Stomach (tissue), 8 donors: ENCODE measurements at regions not wholly inside any gene's neighbourhood (a gene's known extent, or its start where the extent isn't known, plus 50 kb on each side); places are given as distances from the start of the nearest gene placed in this dataset.

Experiments used
- DNase-seq, 2 donors: peaks; one replicate each; pipeline versions ENCODE4 v3.0.0 to v3.0.0-alpha.2; 2013 to 2019
- H3K27ac ChIP-seq, 5 donors: fragments of 200-600 bp in 4 of 5; sonication (generic) in 4 of 5; one replicate each; pipeline ENCODE4 v1.5.1; 2013 to 2019; ENCODE audit warnings: mild to moderate bottlenecking in 1 of 5, moderate library complexity in 1 of 5
- H3K27me3 ChIP-seq, 3 donors: fragments of 200-600 bp; sonication (generic); one replicate each; pipeline ENCODE4 v1.5.1; 2017 to 2019; ENCODE audit warnings: mixed run types in 1 of 3
- H3K36me3 ChIP-seq, 4 donors: fragments of 200-600 bp; sonication (generic); 1 replicate in 3 of 4; 2 replicates in 1 of 4; pipeline ENCODE4 v1.5.1; 2016 to 2019
- H3K4me1 ChIP-seq, 4 donors: fragments of 200-600 bp; sonication (generic); one replicate each; pipeline ENCODE4 v1.5.1; 2016 to 2019
- H3K4me3 ChIP-seq, 4 donors: fragments of 200-600 bp; sonication (generic) in 3 of 4; one replicate each; pipeline ENCODE4 v1.5.1; 2016 to 2019; ENCODE audit warnings: mild to moderate bottlenecking in 1 of 4
- H3K9me3 ChIP-seq, 4 donors: fragments of 200-600 bp; sonication (generic); one replicate each; pipeline ENCODE4 v1.5.1; 2016 to 2019
- EP300 ChIP-seq: sonication (generic); formaldehyde crosslinking; IDR thresholded peaks from one replicate; pipeline ENCODE4 v1.6.1; 2017; ENCODE audit warnings: antibody characterized with exemption
- POLR2A ChIP-seq, 4 donors: fragments of 450-650 bp; IDR thresholded peaks; one replicate each; pipeline ENCODE4 v1.6.1; 2016; ENCODE audit warnings: antibody characterized with exemption in 4 of 4, control low read depth in 2 of 4, mild to moderate bottlenecking in 1 of 4, moderate library complexity in 1 of 4
- POLR2AphosphoS5 ChIP-seq, 3 donors: sonication (generic); formaldehyde crosslinking; IDR thresholded peaks; one replicate each; pipeline ENCODE4 v1.6.1; 2016; ENCODE audit warnings: antibody characterized with exemption in 3 of 3
- WGBS, 5 donors: extraction: QIAGEN DNeasy Blood & Tissue Kit in 3 of 5; methylation state at CpG; one replicate each; pipeline versions ENCODE4 v1.1.5 to v1.1.7; 2013 to 2018; 5-methylcytosine and 5-hydroxymethylcytosine counted together
- intact Hi-C: fragments of 100-400 bp; cut with DNase I; formaldehyde crosslinking; loops from one replicate; pipeline ENCODE4 v1.15.1; 2023; ENCODE audit warnings: low total_unique reads
- TF ChIP-seq, protein P1 (sequence below), 7 experiments: fragments of 450-650 bp in 4 of 7; fragments of 200-600 bp in 3 of 7; sonication (generic) in 3 of 7; IDR thresholded peaks; one replicate each; pipeline ENCODE4 v1.5.1; 2016 to 2019; ENCODE audit warnings: antibody characterized with exemption in 7 of 7, control low read depth in 2 of 7, mild to moderate bottlenecking in 1 of 7
- donor health status: healthy with polysubstance abuse.
- donor health status: Bipolar disorder and iron deficiency.
- donor health status: healthy.

DNA sequence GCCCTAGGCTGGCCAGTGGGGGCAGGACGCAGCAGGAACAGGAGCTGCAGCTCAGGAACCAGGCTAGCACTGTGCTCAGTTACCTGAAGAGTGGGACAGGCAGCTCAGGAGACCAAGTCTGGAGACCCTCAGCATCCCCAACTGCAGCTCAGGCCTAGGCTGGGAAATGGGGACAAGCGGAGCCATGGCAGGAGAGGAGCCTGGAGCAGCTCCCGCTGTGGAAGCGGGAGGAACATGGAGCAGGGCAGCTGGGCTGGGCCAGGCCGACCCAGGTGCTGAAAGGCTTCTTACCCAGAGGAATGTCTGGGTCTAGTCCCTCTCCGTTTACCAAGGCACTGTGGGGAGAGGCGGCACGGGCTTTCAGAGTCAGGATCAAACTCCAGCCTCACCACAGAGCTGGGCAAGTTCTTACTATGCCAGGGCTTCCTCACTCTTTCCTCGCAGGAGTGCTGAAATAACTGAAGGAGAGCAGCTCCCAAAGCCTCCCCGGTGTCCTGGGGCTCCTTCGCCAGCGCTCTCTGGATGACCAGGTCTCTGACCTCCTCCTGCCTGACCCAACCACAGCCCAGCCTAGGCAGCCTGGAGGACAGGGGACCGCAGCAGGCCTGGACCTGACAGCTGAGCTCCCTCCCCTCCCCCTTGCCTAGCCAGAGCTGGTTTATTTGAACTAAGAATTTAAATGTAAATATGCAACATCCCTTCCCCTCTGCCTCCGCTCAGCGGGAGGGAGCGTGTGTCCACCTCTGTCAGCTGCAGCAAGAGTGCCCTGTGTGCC lies 247.8 kb upstream of the SIX2 start:
- Histone ChIP-seq H3K9me3 (no peaks in the 10 kb centered on the region), H3K36me3 (no peaks in the 10 kb centered on the region), H3K27ac (peak overlapping the region in 1 of 5 donors; percentile 25), H3K4me3 (no peak overlapping the region), H3K4me1 (peaks cover 3 to 38% (median 19%) of the 10 kb centered on the region in 4 donors), H3K27me3 (no peaks in the 10 kb centered on the region)
- DNase-seq: peak in 1 of 2 donors; percentile 69
- WGBS, 5 donors: 48 to 68% (median 58%) methylated on average over 11 to 16 of the region's 16 CpGs
- intact Hi-C loops: no loop called here
- TF ChIP-seq, protein P1, sequence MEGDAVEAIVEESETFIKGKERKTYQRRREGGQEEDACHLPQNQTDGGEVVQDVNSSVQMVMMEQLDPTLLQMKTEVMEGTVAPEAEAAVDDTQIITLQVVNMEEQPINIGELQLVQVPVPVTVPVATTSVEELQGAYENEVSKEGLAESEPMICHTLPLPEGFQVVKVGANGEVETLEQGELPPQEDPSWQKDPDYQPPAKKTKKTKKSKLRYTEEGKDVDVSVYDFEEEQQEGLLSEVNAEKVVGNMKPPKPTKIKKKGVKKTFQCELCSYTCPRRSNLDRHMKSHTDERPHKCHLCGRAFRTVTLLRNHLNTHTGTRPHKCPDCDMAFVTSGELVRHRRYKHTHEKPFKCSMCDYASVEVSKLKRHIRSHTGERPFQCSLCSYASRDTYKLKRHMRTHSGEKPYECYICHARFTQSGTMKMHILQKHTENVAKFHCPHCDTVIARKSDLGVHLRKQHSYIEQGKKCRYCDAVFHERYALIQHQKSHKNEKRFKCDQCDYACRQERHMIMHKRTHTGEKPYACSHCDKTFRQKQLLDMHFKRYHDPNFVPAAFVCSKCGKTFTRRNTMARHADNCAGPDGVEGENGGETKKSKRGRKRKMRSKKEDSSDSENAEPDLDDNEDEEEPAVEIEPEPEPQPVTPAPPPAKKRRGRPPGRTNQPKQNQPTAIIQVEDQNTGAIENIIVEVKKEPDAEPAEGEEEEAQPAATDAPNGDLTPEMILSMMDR (IDR thresholded peaks at IDR 0.05): no peak
- TF ChIP-seq POLR2A (IDR thresholded peaks at IDR 0.05) (no peak), POLR2AphosphoS5 (IDR thresholded peaks at IDR 0.05) (no peak), EP300 (no peak)

DNA sequence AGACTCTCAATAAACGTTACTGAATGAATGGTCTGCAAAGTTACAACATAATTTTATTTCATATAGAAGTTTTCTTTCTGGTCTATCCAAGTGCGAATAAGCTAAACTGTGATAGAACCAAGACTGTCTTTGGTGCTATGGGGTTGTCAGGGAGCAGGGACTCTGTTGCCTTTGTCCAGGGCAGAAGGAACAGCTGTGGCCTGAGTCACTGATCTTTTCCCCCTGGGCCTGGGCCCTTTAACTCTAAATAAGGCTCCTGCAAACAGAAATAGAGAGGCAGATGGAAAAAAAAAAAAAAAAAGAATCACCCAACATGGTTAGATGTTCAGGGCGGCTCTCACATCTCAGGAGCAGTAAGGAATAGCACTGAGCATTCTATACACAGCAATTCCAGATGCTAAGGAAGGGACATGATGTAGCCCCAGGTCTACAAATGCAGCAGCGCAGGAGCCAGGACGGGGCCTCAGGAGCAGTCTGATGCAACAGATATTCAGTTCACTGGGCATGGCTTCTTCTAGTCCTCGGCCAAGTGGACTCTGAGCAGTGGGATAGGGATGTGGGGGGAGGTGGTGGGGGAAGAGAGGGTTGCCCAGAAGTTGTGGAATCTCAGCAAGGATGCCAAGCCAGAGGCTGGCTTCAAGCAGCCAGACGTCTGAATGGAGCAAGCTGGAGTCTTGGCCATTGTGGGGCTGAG lies 247.1 kb upstream of the SIX2 start:
- WGBS, 5 donors: 78 to 86% (median 83%) methylated on average over 7 of the region's 7 CpGs
- TF ChIP-seq, protein P1 (IDR thresholded peaks at IDR 0.05): no peak
- TF ChIP-seq EP300 (no peak), POLR2AphosphoS5 (IDR thresholded peaks at IDR 0.05) (no peak), POLR2A (IDR thresholded peaks at IDR 0.05) (no peak)
- no peak for DNase-seq
- Histone ChIP-seq H3K27ac (peak overlapping the region in 1 of 5 donors; percentile 25), H3K27me3 (no peaks in the 10 kb centered on the region), H3K36me3 (no peaks in the 10 kb centered on the region), H3K4me1 (peaks cover 3 to 38% (median 19%) of the 10 kb centered on the region in 4 donors), H3K9me3 (no peaks in the 10 kb centered on the region), H3K4me3 (no peak overlapping the region)
- intact Hi-C loops: no loop called here

DNA sequence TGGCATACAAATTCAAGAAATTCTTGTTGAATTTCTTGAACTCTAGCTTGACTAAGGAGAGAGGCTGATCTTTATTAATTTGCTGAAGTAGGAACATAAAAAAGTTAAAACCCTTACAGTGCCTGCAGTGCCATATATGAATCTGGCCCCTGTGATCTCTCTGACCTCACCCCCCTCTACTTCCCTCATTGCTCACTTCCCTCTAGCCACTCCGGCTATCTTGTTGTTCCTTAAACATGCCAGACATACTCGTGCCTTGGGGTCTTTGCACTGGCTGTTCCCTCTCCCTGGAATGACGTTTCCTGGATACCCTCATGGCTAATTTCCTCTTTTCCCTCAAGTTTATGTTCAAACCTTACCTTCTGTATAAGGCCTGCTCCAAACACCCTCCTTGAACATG lies 246.3 kb upstream of the SIX2 start:
- TF ChIP-seq EP300 (no peak), POLR2A (IDR thresholded peaks at IDR 0.05) (no peak), POLR2AphosphoS5 (IDR thresholded peaks at IDR 0.05) (no peak)
- TF ChIP-seq, protein P1 (IDR thresholded peaks at IDR 0.05): no peak
- H3K4me3 ChIP-seq: no peak overlapping the region

DNA sequence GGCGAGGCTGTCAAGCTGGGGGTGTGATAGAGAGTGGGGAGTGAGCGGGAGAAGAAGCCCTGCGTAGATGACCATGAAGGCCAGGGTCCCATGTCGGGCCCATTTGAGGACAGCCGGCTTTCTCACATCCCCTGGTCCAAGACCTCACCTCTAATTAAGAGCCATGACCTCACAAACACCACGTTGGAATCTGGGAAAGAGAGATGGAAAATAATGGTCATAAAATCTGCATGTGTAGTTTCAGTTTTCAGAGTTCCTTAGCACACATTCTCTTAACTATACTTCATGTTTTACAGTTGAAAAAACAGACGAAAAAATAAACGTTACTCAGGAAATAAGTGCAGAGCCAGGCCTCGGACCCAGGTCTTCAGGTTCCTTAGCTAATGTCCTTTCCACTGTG lies 244.8 kb upstream of the SIX2 start:
- no peak overlapping the region for H3K4me3 ChIP-seq
- WGBS, 5 donors: 78 to 89% (median 86%) methylated on average over 9 of the region's 9 CpGs
- DNase-seq: no peak
- no peaks in the 10 kb centered on the region for H3K27me3 ChIP-seq
- H3K27ac ChIP-seq: no peak overlapping the region
- H3K4me1 ChIP-seq: peaks cover 3 to 25% (median 15%) of the 10 kb centered on the region in 4 donors
- H3K36me3 ChIP-seq: no peaks in the 10 kb centered on the region
- TF ChIP-seq POLR2AphosphoS5 (IDR thresholded peaks at IDR 0.05): no peak
- no peak for TF ChIP-seq POLR2A (IDR thresholded peaks at IDR 0.05)
- TF ChIP-seq, protein P1 (IDR thresholded peaks at IDR 0.05): no peak
- no peak for TF ChIP-seq EP300
- H3K9me3 ChIP-seq: no peaks in the 10 kb centered on the region
- intact Hi-C loops: no loop called here

More for the DNA sequence above, 246.3 kb upstream of the SIX2 start:
- Histone ChIP-seq H3K27me3 (no peaks in the 10 kb centered on the region), H3K36me3 (no peaks in the 10 kb centered on the region), H3K4me1 (peaks cover 3 to 38% (median 19%) of the 10 kb centered on the region in 4 donors), H3K27ac (no peak overlapping the region), H3K9me3 (no peaks in the 10 kb centered on the region)
- DNase-seq: no peak
- intact Hi-C loops: no loop called here
- WGBS, 5 donors: 75 to 89% (median 83%) methylated on average over 3 of the region's 3 CpGs
